Stimulated activated naive CD8-positive, alpha-beta T cell treated with anti-CD3 and anti-CD28 coated beads, Interleukin-15, Interleukin-2, amounts not matched to agents 100 U/mL and 50 U/mL, for 24 hours (primary cell): ENCODE measurements at regions not wholly inside any gene's neighbourhood (a gene's known extent, or its start where the extent isn't known, plus 50 kb on each side); places are given as distances from the start of the nearest gene placed in this dataset.
"Not testable (repeated sequence)": the region's sequence is repeated elsewhere in the genome, so short reads cannot be mapped to it uniquely, and the experiment has no call there.

Experiments
- ATAC-seq: fragments of 150-1000 bp; cut with Tn5 transposase; one replicate; pipeline ENCODE4 v1.10.0; 2021
- DNase-seq: peaks from one replicate; pipeline ENCODE4 v3.0.0; 2021

- ATAC-seq (no peak), DNase-seq (no peak)
These were observed 190.5 kb upstream of the SOX21 start for GRCh38 chr13:94902722-94903407.

- DNase-seq: no peak
- no peak for ATAC-seq
These were observed 188.7 kb upstream of the SOX21 start for GRCh38 chr13:94901070-94901469.

GRCh38 chr13:94896719-94897317 is 184.5 kb upstream of the SOX21 start:
- DNase-seq (no peak), ATAC-seq (no peak)

GRCh38 chr13:94896238-94896637 is 183.9 kb upstream of the SOX21 start:
- ATAC-seq (no peak), DNase-seq (no peak)

GRCh38 chr13:94886191-94886590 is 173.8 kb upstream of the SOX21 start:
- no peak for DNase-seq
- no peak for ATAC-seq

GRCh38 chr13:94880463-94880862 is 168.1 kb upstream of the SOX21 start:
- ATAC-seq (no peak), DNase-seq (no peak)

GRCh38 chr13:94878602-94879165 is 166.3 kb upstream of the SOX21 start:
- ATAC-seq (no peak), DNase-seq (no peak)

- DNase-seq (no peak), ATAC-seq (no peak)
These were observed 152.1 kb upstream of the SOX21 start for GRCh38 chr13:94864474-94864873.

- ATAC-seq (no peak), DNase-seq (no peak)
These were observed 148.6 kb upstream of the SOX21 start for GRCh38 chr13:94860981-94861407.

- DNase-seq (no peak), ATAC-seq (no peak)
These were observed 147.5 kb upstream of the SOX21 start for GRCh38 chr13:94859811-94860210.

- ATAC-seq (no peak), DNase-seq (no peak)
These were observed 146.9 kb upstream of the SOX21 start for GRCh38 chr13:94859278-94859691.

GRCh38 chr13:94858856-94859255 is 146.5 kb upstream of the SOX21 start:
- DNase-seq: no peak
- no peak for ATAC-seq

GRCh38 chr13:94854688-94855087 is 142.3 kb upstream of the SOX21 start:
- DNase-seq (no peak), ATAC-seq (no peak)

- DNase-seq: no peak
- no peak for ATAC-seq
These were observed 139.2 kb upstream of the SOX21 start for GRCh38 chr13:94851576-94851975.

- no peak for ATAC-seq
- no peak for DNase-seq
These were observed 136.9 kb upstream of the SOX21 start for GRCh38 chr13:94849254-94849653.

GRCh38 chr13:94842901-94843300 is 130.6 kb upstream of the SOX21 start:
- ATAC-seq: no peak

GRCh38 chr13:94837056-94837455 is 124.7 kb upstream of the SOX21 start:
- not testable (repeated sequence) for ATAC-seq, DNase-seq

More at GRCh38 chr13:94842901-94843300, 130.6 kb upstream of the SOX21 start:
- DNase-seq: no peak

- ATAC-seq: no peak
- DNase-seq: no peak
These were observed 117.6 kb upstream of the SOX21 start for GRCh38 chr13:94829837-94830365.

GRCh38 chr13:94829185-94829836 is 117.0 kb upstream of the SOX21 start:
- no peak for ATAC-seq

GRCh38 chr13:94827566-94827965 is 115.2 kb upstream of the SOX21 start:
- DNase-seq: no peak
- ATAC-seq: no peak

More at GRCh38 chr13:94829185-94829836, 117.0 kb upstream of the SOX21 start:
- no peak for DNase-seq

- DNase-seq: no peak
- no peak for ATAC-seq
These were observed 113.2 kb upstream of the SOX21 start for GRCh38 chr13:94825507-94825906.

GRCh38 chr13:94824601-94825000 is 112.3 kb upstream of the SOX21 start:
- DNase-seq: no peak
- ATAC-seq: no peak

- DNase-seq: no peak
- ATAC-seq: no peak
These were observed 110.0 kb upstream of the SOX21 start for GRCh38 chr13:94822356-94822755.
